Stimulated activated CD4-positive, alpha-beta T cell treated with anti-CD3 and anti-CD28 coated beads, Interleukin-1b, Interleukin-23, amount 100 ng/mL, for 1 hour (primary cell): ENCODE measurements at regions not wholly inside any gene's neighbourhood (a gene's known extent, or its start where the extent isn't known, plus 50 kb on each side); places are given as distances from the start of the nearest gene placed in this dataset.
"Not testable (repeated sequence)": the region's sequence is repeated elsewhere in the genome, so short reads cannot be mapped to it uniquely, and the experiment has no call there.

Experiments used
- DNase-seq, 2 donors: peaks; one replicate each; pipeline ENCODE4 v3.0.0-alpha.2; 2020; ENCODE audit warnings: low read depth in 2 of 2

DNA sequence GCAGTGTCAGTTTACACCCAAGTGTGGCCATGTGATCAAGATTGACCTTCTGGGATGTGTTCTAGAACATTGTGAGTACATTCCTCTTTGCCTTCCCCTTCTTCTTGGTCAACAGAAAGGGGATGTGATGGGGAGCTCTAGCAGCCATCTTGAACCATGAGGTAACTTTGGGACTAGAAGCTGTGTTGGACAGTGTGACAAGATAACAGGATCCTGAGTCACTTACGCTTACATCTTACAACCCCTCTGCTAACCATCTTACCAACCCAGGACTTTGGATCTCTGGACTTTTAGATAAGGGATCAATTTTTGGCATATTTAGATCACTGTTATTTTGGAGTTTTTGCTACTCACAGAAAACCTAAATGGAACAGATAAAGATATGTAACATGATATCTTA is 625.6 kb downstream of the BCOR start:
- DNase-seq, result no peak

DNA sequence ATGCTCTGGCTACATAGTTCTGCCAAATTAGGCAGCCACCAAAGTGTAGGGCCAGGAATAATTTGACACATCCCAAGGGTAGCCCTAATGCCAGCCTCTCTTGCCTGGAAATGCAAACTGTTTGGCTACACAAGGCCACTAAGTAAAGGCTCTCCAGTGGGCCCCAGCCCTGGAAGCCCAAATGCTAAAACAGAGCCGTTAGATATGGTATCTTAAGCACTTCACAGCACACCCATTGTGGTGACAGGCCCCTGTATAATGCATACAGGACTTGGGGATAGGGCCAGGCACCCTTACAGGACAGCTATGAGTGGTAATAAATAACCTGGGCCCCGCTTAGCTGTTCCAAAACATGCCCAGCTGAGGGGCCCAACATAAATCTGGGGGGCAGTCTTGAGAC is 623.9 kb downstream of the BCOR start:
- no peak for DNase-seq

GRCh38 chrX:39475372-39475771 is 622.4 kb downstream of the BCOR start:
- DNase-seq, result no peak

DNA sequence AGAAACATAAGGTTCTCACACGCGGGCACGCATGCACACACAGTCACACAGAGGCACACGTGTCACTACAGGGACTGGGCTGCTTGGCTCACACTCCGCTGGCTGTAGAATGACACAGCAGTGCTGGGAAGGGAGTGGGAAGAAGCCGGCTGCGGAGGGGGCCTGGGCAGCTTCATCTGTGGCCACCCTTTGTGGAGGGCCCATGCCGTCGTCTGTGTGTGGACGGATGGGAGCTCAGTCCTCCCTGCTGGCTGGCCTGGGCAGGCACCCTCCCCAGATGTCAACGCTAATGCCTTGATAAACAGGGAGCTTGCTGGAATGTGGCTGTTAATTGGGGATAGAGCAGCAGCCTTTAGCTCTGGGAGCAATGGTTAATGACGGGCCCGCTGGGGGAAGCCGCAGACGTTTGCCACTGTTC is 621.1 kb downstream of the BCOR start:
- no peak for DNase-seq

DNA sequence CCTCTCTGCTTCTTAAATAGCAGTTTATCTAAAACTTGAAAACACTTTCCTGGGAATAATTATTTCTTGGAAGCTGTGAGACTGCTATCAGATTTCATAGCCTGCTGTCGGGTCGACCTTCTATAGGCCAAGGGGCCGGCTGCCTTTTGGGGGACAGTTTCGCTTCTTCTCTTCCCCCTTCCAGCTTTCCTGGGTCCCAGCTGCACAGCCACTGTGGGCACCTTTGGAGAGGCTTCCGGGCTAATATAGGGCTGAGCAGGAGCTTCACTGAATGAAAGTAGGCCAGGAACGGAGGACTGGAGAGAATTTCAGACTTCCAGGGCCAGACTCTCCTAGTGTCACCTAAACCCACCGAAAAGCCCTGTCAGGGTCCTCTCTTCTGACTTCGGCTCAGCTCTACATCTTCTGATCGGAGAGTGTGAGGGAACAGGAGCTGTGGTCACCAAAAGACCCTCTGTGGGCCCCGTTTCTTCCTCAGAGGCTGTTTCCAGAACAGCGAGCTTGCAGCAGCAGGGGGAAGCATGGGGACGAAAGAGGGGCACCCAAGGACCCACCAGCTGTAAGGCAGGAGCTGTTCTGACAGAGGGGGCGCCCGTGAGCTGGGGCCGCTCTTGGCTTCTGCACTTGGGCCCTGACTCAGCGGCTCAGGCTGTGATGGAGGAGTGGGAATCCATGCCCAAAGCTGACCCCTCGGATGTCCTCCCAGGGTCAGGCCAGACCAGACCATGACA is 620.6 kb downstream of the BCOR start:
- no peak for DNase-seq

DNA sequence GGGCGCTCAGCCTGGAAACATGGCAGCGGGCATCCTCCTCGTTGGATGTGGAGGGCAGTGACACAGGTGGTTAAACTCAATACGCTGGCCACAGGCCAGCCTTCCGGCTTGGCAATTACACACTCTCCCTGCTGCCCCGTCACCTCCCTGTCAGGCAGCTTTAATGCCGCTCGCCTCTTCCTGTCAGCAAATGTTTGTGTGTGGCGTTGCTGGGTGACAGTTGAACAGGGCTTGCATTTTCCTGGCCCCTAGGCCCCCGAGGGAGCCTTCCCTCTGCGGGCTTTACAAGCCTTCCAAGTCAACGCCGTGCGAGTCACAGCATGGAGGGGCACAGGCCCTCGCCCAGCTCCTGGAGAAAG is 620.0 kb downstream of the BCOR start:
- DNase-seq, result no peak

- DNase-seq, result no peak
Measured at GRCh38 chrX:39479856-39480255, 617.9 kb downstream of the BCOR start.

DNA sequence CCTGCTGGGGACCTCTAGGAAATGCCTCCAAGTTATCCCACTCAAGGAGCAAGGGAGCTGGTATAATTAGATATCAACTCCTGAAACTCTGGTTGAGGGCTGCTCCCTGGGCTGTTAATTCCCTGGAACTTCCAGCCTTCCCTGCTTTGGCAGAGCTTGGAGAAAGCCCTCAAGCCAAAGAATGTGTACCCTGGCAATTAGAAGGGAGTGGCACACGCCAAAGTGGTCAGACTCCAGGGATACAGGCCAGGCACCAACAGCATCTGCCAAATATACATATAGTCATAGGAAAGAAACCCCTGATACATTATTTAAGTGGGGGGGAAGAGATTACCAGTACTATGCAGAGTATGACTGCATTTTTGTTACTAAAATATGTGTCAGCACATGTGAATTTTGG is 616.8 kb downstream of the BCOR start:
- no peak for DNase-seq

DNA sequence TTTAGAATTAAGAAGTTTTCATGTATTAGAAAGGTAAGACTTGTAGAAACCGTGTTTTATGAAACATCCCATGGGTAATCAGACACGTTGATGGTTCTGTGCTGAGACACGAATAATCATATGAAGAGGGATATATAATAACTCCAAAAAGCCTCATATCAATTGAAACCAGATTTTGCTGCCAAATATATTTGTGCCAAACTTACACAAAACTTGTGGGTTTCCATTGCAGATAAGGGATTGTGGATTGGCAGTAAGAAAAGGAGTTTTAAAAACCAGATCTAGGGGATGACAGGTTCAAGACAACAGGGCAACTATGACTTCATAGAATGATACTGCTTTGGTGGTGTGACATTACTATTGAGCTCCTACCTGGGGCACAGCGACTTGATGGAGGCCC is 616.1 kb downstream of the BCOR start:
- no peak for DNase-seq

DNA sequence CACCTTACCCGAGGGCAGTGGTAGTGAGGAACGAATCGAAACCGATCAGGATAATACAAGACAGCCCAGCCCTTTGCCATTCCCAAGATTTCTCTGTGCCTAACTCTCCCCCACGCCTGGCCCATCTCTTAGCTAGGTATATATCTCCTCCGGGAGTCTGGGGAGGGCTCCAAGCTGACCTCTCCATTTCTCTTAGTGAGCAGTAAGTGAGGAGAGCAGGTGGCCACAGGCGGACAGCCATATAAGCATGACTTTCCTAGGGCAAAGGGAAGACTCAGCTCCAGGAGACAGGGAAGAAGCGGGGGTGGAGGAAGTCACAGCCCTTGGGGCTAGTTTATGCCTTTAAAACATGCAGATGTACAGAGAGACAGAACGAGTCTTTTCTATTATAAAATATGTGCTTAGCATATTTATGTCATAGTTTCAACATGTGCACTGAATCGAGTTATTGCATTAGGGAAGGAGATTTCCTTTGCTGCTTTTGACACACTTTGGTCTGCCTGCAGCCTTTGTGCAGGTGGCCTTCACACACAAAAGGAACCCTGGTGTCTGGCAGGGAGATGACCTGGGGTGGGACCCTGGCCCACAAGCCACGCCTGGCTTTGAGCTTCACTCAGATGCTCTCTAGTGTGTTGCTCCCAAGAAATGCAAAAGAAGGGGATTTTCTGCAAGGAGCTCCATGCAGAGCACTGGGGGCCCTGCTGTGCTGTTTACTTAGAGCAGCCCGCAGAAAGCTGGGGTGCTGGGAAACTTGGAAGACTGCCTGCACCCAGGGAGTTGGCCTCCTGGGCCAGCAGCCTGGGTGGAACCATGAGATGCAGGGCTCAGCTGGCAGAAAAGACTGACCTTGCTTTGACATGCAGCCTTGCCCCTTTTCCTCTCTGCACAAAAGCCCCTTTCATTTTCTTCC is 613.3 kb downstream of the BCOR start:
- DNase-seq, result no peak

- no peak for DNase-seq
Measured at GRCh38 chrX:39487166-39487968, 610.4 kb downstream of the BCOR start.

DNA sequence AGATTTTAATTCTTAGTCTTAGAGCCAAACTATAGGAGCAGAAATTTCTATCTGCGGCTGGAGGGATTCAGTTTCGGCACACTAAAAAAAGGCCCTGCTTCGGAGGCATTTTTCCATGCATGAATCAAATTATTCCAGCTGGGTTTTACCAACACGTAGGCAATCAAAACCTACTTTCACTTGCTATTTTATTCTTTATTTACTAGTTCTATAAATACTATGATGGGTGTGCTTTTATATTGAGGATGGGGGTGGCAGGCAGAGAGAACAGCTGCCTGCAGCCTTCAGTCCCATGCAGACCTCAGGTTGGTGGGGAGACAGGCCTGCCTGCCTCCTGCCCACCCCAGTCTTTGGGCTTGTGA is 609.8 kb downstream of the BCOR start:
- no peak for DNase-seq

- DNase-seq, result peak in 1 of 2 donors; percentile 29
Measured at GRCh38 chrX:39491548-39492297, 606.0 kb downstream of the BCOR start.

DNA sequence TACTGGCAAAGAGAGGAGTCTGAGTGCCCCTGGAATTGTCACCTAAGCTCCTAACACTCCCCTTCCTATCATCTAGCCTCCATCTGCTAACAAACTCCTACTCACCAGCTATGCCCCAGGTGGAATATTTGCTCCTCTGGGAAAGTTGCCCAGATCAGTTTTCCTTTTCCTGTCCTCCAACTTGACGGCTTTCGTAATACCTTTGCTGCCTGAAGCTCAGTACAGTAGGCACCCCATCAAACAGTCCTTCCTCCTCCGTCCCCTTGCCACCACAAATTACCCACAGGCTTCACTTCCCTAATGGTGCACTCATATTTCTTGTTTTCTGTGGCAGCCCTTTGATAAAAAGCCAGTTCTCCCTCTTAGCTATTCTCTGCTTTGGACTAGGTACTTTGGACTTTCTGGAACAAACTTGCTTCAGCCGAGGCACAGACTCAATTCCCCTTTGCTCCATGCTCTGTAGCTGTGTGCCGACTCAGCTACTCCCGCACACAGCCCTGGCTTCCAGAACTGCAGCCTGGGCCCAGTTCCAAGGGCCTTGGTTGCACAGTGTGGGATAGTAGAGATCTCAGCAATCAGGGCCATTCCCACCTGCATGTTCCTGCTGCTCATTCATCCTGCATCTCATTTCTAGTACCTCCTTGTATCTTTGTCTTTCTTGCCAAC is 605.1 kb downstream of the BCOR start:
- no peak for DNase-seq

DNA sequence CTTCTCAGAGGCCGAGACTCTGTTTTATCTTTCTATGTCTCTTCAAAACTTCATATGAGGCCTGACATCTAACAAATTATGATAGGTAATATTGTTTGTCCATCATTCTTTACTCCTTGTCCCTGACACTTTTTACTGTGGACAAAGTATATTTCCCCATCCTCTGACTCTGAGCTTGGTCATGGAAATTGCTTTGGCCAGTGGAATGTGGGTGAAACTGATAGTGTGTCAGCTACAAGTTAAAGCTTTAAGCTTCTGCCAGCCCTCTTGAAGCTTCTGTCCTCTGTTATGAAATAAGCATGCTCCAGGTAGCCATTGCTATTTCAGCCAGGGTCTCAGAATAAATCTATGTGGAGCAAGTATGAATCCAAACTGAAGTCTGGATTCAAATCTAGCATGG is 604.6 kb downstream of the BCOR start:
- no peak for DNase-seq

DNA sequence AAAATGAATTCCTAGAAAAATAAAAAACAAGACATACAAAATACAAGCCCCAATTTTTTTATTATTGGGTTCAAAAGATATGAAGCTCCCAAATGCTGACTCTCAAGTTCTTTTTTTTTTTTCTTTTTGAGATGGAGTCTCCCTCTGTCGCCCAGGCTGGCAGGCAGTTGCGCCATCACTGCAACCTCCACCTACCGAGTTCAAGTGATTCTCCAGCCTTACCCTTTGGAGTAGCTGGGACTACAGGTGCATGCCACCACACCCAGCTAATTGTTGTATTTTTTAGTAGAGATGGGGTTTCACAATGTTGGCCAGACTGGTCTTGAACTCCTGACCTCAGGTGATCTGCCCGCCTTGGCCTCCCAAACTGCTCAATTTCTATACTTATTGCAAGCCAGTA is 600.6 kb downstream of the BCOR start:
- not testable (repeated sequence) for DNase-seq

DNA sequence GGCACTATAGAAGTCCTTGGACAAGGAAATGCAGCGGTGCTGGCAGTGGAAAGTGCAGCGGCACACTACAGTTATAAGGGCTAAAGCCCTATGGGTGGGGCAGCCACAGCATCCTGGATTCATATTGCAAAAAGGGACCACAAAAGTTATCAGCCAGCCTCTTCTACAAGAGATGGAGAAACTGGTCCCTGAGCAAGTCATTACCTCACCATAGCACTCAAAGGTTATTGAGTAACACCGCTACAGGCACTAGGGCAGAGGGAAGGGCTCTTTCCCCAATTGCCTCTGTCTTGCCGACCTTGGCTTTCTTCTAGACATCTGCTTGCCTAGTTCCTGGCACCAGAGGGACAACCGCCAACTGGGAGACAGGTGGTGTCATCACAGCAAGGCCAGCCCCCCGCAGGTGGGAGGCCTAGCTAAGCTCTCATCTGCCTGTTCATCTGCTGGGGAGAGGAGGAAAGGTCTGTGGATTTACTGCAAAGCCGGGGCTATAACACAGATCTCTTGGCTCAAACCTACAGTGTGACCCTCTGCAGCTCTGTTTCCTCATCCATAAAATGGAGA is 600.0 kb downstream of the BCOR start:
- no peak for DNase-seq

GRCh38 chrX:39499996-39500395 is 597.8 kb downstream of the BCOR start:
- DNase-seq, result no peak

DNA sequence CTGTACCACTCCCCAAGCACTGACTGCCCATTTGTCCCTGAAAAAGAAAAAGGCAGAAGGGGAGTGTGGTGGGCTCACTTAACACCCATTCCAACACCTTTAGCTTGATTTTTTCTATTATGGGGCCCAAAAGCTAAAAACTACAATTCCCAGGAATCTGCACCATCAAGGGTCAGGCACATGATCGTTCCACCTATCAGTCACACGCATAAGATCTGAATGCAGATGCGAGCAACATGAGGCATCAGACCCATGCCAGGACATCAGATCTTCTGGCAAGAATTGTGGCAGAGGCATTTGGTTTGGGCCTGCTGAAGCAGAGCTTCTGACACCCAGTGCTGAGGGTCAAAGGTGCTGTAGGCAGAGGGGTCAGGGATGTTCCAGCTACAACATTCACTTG is 595.9 kb downstream of the BCOR start:
- DNase-seq, result no peak

DNA sequence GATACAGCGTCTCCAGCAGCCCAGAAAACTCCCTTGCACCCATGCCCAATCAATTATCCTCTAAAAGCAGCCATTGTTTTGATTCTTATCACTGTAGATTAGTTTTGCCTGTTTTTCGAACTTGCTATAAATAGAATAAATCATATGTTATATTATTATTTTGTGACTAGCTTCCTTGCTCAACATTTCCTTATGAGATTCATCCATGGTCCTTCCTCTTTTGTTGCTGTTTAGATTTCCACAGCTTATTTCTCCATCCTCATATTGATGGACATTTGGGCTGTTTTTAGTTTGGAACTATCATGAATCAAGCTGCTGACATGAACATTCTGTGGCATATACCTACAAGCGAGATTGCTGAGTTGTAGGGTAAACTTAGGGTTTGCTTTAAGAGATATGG is 595.3 kb downstream of the BCOR start:
- no peak for DNase-seq

DNA sequence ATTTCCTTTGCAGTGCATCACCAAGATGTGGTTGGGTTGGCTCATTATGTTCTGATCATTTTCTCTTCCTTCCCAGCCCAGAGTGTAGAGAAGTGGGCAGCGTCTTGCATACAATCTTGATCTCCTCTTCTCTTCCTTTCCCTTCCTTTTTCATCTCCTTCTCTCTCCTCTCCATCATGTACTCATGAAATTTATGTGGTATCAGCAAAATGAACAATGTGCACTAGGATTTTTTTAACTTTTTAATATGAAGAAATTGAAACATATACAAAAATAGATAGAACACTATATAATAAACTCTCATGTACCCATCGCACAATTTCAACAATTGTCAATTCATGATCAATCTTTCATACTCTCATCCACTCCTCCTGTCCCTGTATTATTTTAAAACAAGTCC is 593.5 kb downstream of the BCOR start:
- DNase-seq, result no peak
